ENCODE measurements at regions not wholly inside any gene's neighbourhood (a gene's known extent, or its start where the extent isn't known, plus 50 kb on each side); places are given as distances from the start of the nearest gene placed in this dataset.

DNA sequence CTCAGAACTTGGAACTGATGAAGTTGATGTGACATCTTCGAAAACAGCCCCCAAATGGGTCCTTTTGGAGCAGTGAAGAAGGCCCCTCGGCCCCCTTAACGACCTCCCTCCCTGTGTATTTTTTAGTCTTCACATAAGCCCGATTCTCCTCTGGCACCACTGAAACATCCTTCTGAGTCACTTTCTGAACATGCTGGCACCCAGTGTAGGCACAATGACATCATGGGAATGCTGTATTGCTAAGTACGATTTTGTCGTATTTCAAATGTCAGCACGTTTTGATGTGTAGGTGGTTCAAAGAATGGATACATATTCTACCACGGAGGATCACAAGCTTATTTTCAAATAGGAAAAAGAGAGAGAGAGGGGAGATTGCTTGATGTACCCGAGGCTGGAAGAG, 111.7 kb upstream of the RIOK3 start:
- TF ChIP-seq, protein P1, sequence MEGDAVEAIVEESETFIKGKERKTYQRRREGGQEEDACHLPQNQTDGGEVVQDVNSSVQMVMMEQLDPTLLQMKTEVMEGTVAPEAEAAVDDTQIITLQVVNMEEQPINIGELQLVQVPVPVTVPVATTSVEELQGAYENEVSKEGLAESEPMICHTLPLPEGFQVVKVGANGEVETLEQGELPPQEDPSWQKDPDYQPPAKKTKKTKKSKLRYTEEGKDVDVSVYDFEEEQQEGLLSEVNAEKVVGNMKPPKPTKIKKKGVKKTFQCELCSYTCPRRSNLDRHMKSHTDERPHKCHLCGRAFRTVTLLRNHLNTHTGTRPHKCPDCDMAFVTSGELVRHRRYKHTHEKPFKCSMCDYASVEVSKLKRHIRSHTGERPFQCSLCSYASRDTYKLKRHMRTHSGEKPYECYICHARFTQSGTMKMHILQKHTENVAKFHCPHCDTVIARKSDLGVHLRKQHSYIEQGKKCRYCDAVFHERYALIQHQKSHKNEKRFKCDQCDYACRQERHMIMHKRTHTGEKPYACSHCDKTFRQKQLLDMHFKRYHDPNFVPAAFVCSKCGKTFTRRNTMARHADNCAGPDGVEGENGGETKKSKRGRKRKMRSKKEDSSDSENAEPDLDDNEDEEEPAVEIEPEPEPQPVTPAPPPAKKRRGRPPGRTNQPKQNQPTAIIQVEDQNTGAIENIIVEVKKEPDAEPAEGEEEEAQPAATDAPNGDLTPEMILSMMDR (conservative IDR thresholded peaks at IDR 0.05; ENCODE audit: control insufficient read depth, insufficient read depth, low read depth, low read length) = no peak

DNA sequence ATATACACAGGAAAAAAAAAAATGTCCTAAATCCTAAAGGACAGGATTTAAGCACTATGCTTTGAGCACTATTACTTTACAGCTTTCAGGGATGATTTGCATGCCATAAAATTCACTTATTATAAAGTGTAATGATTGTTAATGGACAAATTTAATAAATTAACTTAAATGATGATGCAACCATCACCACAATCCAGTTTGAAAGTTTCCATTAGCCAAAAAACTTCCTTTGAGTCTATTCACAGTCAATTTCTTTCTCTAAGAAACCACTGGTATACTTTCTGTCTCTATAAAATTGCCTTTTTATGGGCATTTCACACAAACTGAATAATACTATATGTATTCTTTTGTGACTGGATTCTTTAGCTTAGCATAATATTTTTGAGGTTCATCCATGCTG, 111.1 kb upstream of the RIOK3 start:
- H3K4me3 ChIP-seq (ENCODE audit: control insufficient read depth, low read depth, low read length) = no peak overlapping the region

More for the DNA sequence above, 111.7 kb upstream of the RIOK3 start:
- peak; percentile 54 for DNase-seq (ENCODE audit: low read depth)
- H3K4me3 ChIP-seq (ENCODE audit: control insufficient read depth, low read depth, low read length) = no peak overlapping the region

DNA sequence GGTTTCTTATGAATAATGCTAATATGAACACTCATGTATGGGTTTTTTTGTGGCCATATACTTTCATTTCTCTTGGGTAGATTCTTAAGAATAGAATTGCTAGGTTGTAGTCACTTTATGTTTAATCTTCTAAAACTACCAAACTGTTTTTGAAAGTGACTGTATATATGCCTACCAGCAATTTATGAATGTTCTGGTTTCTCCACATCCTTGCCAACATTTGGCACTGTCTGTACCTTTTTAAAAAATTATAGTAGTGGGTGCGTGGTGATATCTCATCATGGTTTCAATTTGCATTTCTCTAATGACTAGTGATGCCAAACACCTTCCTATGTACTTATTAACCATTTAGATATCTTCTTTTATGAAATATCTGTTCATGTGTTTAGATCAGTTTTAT, 110.6 kb upstream of the RIOK3 start:
- TF ChIP-seq, protein P1 (conservative IDR thresholded peaks at IDR 0.05; ENCODE audit: control insufficient read depth, insufficient read depth, low read depth, low read length) = no peak

More for the DNA sequence above, 111.1 kb upstream of the RIOK3 start:
- DNase-seq (ENCODE audit: low read depth) = no peak
- TF ChIP-seq, protein P1 (conservative IDR thresholded peaks at IDR 0.05; ENCODE audit: control insufficient read depth, insufficient read depth, low read depth, low read length) = no peak

DNA sequence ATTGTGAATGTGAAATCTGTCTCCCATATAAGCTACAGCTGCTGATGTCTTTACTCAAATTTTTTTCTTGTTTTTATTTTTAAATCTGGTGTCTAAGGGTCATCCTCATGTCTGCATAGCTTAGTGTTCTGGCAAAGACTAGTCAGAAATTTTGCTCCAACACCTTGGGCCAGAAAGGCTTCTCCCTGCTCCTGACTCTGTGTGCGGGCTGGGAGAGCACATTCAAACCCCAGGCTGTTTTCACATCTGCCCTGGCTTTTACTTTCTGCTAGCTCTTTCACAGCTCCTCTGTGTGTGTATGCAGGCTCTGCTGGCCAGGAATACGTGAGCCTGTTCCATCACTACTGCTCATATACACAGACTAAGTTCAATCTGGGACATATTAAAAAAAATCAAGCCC, 102.9 kb upstream of the RIOK3 start:
- no peak overlapping the region for H3K4me3 ChIP-seq (ENCODE audit: control insufficient read depth, low read depth, low read length)
- TF ChIP-seq, protein P1 (conservative IDR thresholded peaks at IDR 0.05; ENCODE audit: control insufficient read depth, insufficient read depth, low read depth, low read length) = no peak
- no peak for DNase-seq (ENCODE audit: low read depth)

More for the DNA sequence above, 110.6 kb upstream of the RIOK3 start:
- no peak overlapping the region for H3K4me3 ChIP-seq (ENCODE audit: control insufficient read depth, low read depth, low read length)
- DNase-seq (ENCODE audit: low read depth) = no peak

DNA sequence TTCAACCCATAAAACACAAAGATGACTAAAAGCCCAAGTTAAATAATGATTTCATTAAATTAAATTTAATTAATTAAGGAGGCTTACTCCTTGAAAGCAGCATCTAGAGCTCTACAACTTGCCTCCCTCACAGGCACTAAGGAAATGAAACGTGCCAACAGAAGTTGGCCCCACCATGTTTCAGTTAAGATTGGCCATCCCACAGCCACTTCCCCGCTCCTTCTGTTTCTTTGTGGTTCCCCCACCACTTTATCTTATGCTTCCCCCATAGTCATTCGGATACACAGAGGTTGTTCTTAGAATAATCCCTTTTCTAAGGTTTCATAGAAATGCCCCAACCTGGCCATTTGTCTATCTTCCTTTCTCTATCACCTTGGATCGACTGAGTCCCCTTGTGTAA, 101.6 kb upstream of the RIOK3 start:
- no peak for DNase-seq (ENCODE audit: low read depth)
- TF ChIP-seq, protein P1 (conservative IDR thresholded peaks at IDR 0.05; ENCODE audit: control insufficient read depth, insufficient read depth, low read depth, low read length) = no peak
- no peak overlapping the region for H3K4me3 ChIP-seq (ENCODE audit: control insufficient read depth, low read depth, low read length)

GRCh38 chr18:23352042-23352441, 101.0 kb upstream of the RIOK3 start:
- DNase-seq (ENCODE audit: low read depth) = no peak
- H3K4me3 ChIP-seq (ENCODE audit: control insufficient read depth, low read depth, low read length) = no peak overlapping the region
- TF ChIP-seq, protein P1 (conservative IDR thresholded peaks at IDR 0.05; ENCODE audit: control insufficient read depth, insufficient read depth, low read depth, low read length) = no peak

- TF ChIP-seq, protein P1 (conservative IDR thresholded peaks at IDR 0.05; ENCODE audit: control insufficient read depth, insufficient read depth, low read depth, low read length) = no peak
- no peak for DNase-seq (ENCODE audit: low read depth)
- H3K4me3 ChIP-seq (ENCODE audit: control insufficient read depth, low read depth, low read length) = no peak overlapping the region
These were observed 99.6 kb upstream of the RIOK3 start for GRCh38 chr18:23353459-23353858.
